ENCODE measurements at regions not wholly inside any gene's neighbourhood (a gene's known extent, or its start where the extent isn't known, plus 50 kb on each side); places are given as distances from the start of the nearest gene placed in this dataset.

DNA sequence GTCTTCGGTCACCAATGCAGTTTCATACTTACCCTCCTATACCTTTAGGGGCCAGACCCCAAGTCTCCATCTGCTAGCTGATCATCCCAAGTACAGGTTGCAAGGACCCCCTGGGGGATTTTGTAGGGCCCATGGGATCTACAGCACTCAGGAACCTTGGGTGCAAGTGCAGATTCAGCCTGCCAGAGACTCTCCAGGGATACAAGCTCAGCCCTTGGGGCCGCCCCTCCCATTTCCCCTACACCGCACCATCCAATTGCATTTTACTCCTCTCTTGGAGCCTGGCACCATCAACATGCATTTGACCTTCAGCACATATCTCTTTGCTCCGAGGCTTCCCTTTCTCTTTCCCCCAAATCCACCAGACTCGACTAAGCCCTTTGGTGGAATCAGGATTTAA is 154.7 kb upstream of the ZNF536 start:
- DNase-seq (ENCODE audit: low spot score in 2 of 2): no peak
- H3K36me3 Mint-ChIP-seq: no peaks in the 10 kb centered on the region
- no peak overlapping the region for H3K27ac Mint-ChIP-seq
- no peak overlapping the region for H3K4me3 Mint-ChIP-seq
- peaks cover 10% of the 10 kb centered on the region for H3K27me3 Mint-ChIP-seq
- ATAC-seq (ENCODE audit: low read depth): no peak
- H3K9me3 Mint-ChIP-seq: peaks cover 1% of the 10 kb centered on the region
- no peaks in the 10 kb centered on the region for H3K4me1 Mint-ChIP-seq

GRCh38 chr19:30219702-30220101 is 152.5 kb upstream of the ZNF536 start:
- Mint-ChIP-seq H3K36me3 (peaks cover 2% of the 10 kb centered on the region), H3K4me3 (no peak overlapping the region), H3K9me3 (peaks cover 5% of the 10 kb centered on the region), H3K27me3 (peaks cover 22% of the 10 kb centered on the region), H3K27ac (no peak overlapping the region), H3K4me1 (no peaks in the 10 kb centered on the region)
- no peak for ATAC-seq (ENCODE audit: low read depth)
- no peak for DNase-seq (ENCODE audit: low spot score in 2 of 2)

DNA sequence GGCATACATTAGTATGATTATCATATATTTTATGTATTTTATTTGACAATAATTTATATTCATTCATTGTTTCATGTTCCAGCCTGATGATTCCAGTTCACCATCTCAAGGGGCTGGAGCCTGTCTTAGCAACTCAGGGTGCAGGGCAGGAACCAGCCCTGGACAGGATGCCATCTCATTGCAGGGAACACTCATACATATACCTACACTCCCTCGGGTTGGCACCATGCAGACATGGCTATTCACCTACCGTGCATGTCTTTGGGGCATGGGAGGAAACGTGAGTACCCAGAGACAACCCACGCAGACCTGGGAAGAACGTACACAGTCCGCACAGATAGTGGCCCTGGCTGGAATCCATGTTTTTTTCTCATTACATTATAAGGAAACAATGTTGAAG is 151.0 kb upstream of the ZNF536 start:
- Mint-ChIP-seq H3K27me3 (peaks cover 27% of the 10 kb centered on the region), H3K27ac (no peak overlapping the region), H3K4me1 (peaks cover 5% of the 10 kb centered on the region), H3K9me3 (peaks cover 9% of the 10 kb centered on the region), H3K4me3 (no peak overlapping the region), H3K36me3 (peaks cover 6% of the 10 kb centered on the region)
- ATAC-seq (ENCODE audit: low read depth) (no peak), DNase-seq (ENCODE audit: low spot score in 2 of 2) (no peak)

DNA sequence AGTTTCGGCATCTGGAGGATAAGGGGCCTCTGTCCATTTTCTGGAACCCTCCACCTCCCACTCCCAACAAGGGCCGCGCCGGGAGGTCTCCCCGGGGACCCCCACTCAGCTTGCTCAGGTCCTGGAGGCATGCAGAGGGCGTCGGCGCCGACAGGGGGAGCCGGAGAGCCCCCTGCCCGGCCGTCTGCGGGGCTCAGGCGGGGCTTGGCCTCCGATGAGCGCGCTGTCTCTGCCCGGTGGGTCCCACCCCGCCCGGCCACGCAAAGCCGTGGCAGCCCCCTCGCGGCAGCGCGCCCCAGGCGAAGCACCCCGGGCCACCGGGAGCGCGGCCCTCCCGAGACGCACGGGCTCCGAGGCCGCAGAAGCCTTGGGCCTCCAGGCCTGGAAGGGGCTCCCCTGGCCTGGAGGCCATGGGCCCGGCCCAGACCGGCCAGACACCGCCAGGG is 149.7 kb upstream of the ZNF536 start:
- H3K4me1 Mint-ChIP-seq: peaks cover 13% of the 10 kb centered on the region
- peaks cover 35% of the 10 kb centered on the region for H3K27me3 Mint-ChIP-seq
- DNase-seq (ENCODE audit: low spot score in 2 of 2) (no peak), ATAC-seq (ENCODE audit: low read depth) (no peak)
- H3K36me3 Mint-ChIP-seq: peaks cover 6% of the 10 kb centered on the region
- peaks cover 10% of the 10 kb centered on the region for H3K9me3 Mint-ChIP-seq
- no peak overlapping the region for H3K27ac Mint-ChIP-seq
- no peak overlapping the region for H3K4me3 Mint-ChIP-seq

GRCh38 chr19:30222992-30223865 is 149.0 kb upstream of the ZNF536 start:
- DNase-seq (ENCODE audit: low spot score in 2 of 2): no peak
- peaks cover 35% of the 10 kb centered on the region for H3K27me3 Mint-ChIP-seq
- peak overlapping the region; percentile 41 for H3K27ac Mint-ChIP-seq
- peaks cover 10% of the 10 kb centered on the region for H3K9me3 Mint-ChIP-seq
- H3K4me3 Mint-ChIP-seq: no peak overlapping the region
- peaks cover 6% of the 10 kb centered on the region for H3K36me3 Mint-ChIP-seq
- no peak for ATAC-seq (ENCODE audit: low read depth)
- H3K4me1 Mint-ChIP-seq: peaks cover 17% of the 10 kb centered on the region

GRCh38 chr19:30223866-30224688 is 148.1 kb upstream of the ZNF536 start:
- H3K27me3 Mint-ChIP-seq: peaks cover 37% of the 10 kb centered on the region
- H3K27ac Mint-ChIP-seq: no peak overlapping the region
- peaks cover 17% of the 10 kb centered on the region for H3K4me1 Mint-ChIP-seq
- peaks cover 6% of the 10 kb centered on the region for H3K36me3 Mint-ChIP-seq
- H3K4me3 Mint-ChIP-seq: no peak overlapping the region
- peaks cover 10% of the 10 kb centered on the region for H3K9me3 Mint-ChIP-seq
- ATAC-seq (ENCODE audit: low read depth) (no peak), DNase-seq (ENCODE audit: low spot score in 2 of 2) (no peak)

DNA sequence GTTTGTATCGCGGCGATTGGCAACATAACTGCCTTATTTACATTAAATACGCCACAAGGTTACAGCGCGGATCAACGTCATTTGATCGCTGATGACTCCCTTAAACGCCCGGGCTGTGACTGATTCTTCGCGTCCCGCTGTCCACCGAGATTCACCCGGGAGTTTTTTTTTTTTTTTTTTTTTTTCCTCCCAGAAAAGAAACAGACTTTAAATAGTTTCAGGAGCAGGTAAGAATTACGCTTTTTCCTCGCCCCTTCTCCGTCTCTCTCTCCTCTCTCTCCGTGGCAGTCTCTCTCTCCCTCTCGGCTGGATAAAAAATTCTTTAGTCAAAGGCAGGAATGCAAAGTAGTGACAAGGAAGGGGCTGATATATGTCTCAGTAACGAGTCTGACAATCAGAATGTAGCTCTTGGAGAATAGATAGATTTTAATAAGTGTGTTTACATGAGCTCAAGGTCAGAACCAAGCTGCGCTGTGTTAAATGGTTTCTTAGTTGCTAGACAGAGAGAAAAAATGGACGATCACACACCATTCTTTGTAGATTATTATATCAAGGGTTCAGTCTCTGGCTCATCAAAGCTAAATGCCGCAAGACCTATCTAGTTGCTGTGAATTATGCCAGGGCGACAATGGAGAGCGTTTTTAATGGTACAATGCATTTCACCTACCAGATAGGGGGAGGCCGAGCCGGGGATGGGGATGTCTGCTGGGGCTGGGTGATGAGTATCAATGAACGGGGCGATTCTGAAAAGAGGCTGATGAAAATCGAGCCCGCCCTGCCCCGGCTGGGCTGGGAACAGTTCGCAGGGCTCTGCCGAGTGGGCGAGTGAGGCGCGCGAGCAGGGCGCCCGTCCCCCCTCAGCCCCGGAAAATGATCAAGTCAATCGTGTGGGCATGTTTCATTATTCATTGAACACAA is 147.2 kb upstream of the ZNF536 start:
- Mint-ChIP-seq H3K4me3 (peak overlapping the region; percentile 64), H3K27ac (peak overlapping the region; percentile 42), H3K27me3 (peaks cover 37% of the 10 kb centered on the region), H3K36me3 (peaks cover 6% of the 10 kb centered on the region), H3K9me3 (peaks cover 10% of the 10 kb centered on the region), H3K4me1 (peaks cover 17% of the 10 kb centered on the region)
- ATAC-seq (ENCODE audit: low read depth) (no peak), DNase-seq (ENCODE audit: low spot score in 2 of 2) (no peak)

DNA sequence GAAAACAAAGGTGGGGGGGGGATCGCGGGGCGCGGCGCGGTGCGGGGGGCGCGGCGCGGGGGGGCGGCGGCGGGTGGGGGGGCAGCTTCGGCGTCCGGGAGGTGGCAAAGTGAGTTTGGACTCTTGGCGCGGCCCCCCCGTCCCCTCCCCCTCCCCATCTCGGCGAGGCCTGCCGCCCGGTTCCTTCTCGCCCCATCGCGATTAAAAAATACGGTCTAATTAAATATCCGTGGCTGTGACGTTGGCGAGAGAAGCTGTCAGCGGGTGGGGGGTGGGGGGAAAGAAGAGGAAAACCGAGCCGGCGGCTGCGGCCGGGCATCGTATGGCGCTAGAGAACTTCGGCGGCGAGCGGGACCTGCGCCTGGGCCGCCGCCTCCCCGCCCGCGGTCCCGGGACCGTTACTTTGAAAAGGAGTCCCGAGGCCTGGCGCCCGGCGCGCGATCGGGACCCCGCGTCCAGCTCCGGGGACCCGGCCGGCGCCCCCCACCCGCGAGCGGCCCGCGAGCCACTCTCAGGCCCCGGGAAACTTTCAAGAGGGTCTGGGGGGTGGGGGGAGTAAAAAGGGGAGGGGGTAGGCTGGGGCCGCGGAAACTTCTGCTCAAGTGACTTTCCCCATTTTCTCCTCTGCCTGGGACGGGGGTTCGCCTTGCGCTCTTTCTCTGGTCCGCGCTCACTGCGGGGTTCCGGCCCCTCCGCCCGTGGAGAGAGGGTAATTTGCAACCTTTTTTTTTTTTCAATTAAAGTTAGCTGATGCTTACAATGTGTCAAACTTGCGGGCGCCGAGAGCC is 146.3 kb upstream of the ZNF536 start:
- H3K27ac Mint-ChIP-seq: no peak overlapping the region
- DNase-seq (ENCODE audit: low spot score in 2 of 2): no peak

DNA sequence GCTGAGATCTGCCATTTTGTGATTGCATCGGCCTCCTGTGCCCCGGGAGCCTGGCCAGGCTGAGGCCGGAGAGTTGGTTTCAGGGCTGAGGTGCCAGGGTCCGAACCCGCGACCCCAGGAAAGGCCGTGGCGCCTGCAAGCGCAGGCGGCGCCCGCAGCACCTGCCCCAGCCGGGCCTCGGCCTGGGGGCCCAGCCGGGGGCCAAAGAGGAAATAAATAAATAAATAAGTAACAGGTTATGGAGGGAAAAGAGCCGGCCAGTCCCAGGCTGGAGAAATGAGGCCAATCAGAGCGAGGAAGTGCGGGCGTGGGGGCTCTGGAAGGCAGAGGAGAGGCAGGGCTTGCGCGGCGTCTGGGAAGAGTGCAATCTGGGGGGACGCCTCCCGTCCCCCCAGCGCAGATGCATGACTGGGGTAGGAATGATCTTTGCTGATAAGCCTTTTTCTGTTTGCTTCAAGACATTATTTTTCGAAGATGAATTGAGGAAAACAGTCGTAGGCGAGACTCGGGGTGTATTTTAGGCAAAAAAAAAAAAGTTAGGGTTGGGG is 145.6 kb upstream of the ZNF536 start:
- no peak for DNase-seq (ENCODE audit: low spot score in 2 of 2)

More for the DNA sequence above, 146.3 kb upstream of the ZNF536 start:
- H3K4me3 Mint-ChIP-seq: peak overlapping the region; percentile 50
- ATAC-seq (ENCODE audit: low read depth): no peak
- H3K9me3 Mint-ChIP-seq: peaks cover 10% of the 10 kb centered on the region
- peaks cover 37% of the 10 kb centered on the region for H3K27me3 Mint-ChIP-seq
- peaks cover 6% of the 10 kb centered on the region for H3K36me3 Mint-ChIP-seq
- H3K4me1 Mint-ChIP-seq: peaks cover 17% of the 10 kb centered on the region

DNA sequence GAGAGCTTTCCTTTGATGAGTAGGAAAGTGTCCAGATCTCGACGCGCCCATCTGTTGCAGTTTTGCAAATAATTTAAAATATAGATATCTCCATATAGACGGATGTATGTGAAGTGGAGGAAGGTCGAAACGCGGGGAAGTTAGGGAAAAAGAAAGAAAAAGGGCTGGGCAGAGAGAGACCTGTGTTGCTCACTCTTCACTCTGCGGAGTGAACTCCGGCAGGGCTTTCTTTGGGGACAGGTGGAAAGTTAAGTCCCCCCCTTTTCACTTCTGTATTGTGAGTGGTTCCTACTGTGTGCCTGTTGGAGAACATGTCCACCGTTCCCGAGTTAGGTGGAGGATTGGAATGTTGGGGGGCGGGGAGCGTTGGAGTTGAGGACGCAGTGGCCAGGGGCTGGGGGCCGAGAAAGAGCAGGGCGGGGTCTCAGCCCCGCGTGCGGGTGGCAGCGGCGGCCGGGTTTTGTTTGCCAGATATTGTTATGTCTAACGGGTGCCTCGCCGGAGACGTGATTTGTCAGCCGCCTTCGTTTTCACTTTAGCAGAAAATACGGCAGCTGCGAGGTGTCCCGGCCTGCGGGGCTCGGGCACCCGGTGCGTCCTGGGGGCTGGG is 145.1 kb upstream of the ZNF536 start:
- Mint-ChIP-seq H3K27me3 (peaks cover 33% of the 10 kb centered on the region), H3K27ac (no peak overlapping the region), H3K36me3 (peaks cover 6% of the 10 kb centered on the region), H3K4me1 (peaks cover 17% of the 10 kb centered on the region), H3K9me3 (peaks cover 10% of the 10 kb centered on the region), H3K4me3 (peak overlapping the region; percentile 71)
- no peak for ATAC-seq (ENCODE audit: low read depth)
- no peak for DNase-seq (ENCODE audit: low spot score in 2 of 2)

More for the DNA sequence above, 145.6 kb upstream of the ZNF536 start:
- peaks cover 17% of the 10 kb centered on the region for H3K4me1 Mint-ChIP-seq
- no peak for ATAC-seq (ENCODE audit: low read depth)
- H3K9me3 Mint-ChIP-seq: peaks cover 10% of the 10 kb centered on the region
- H3K4me3 Mint-ChIP-seq: peak overlapping the region; percentile 71
- peaks cover 36% of the 10 kb centered on the region for H3K27me3 Mint-ChIP-seq
- H3K36me3 Mint-ChIP-seq: peaks cover 6% of the 10 kb centered on the region
- H3K27ac Mint-ChIP-seq: no peak overlapping the region

GRCh38 chr19:30227661-30228112 is 144.5 kb upstream of the ZNF536 start:
- peak in 1 of 2 donors; percentile 23 for DNase-seq (ENCODE audit: low spot score in 2 of 2)
- H3K4me3 Mint-ChIP-seq: peak overlapping the region; percentile 29
- peaks cover 33% of the 10 kb centered on the region for H3K27me3 Mint-ChIP-seq
- H3K36me3 Mint-ChIP-seq: peaks cover 6% of the 10 kb centered on the region
- peaks cover 17% of the 10 kb centered on the region for H3K4me1 Mint-ChIP-seq
- peaks cover 10% of the 10 kb centered on the region for H3K9me3 Mint-ChIP-seq
- no peak overlapping the region for H3K27ac Mint-ChIP-seq
- ATAC-seq (ENCODE audit: low read depth): peak; percentile 26

- Mint-ChIP-seq H3K4me3 (peak overlapping the region; percentile 29), H3K27ac (no peak overlapping the region), H3K27me3 (peaks cover 29% of the 10 kb centered on the region), H3K36me3 (peaks cover 4% of the 10 kb centered on the region), H3K4me1 (peaks cover 17% of the 10 kb centered on the region), H3K9me3 (peaks cover 6% of the 10 kb centered on the region)
- no peak for ATAC-seq (ENCODE audit: low read depth)
- no peak for DNase-seq (ENCODE audit: low spot score in 2 of 2)
Measured at GRCh38 chr19:30228113-30228834, 143.9 kb upstream of the ZNF536 start.

Data from memory B cell (primary cell).